Stimulated activated CD4-positive, alpha-beta T cell treated with anti-CD3 and anti-CD28 coated beads, Interleukin-1b, Interleukin-23, amount 100 ng/mL, for 1 hour (primary cell): ENCODE measurements at regions not wholly inside any gene's neighbourhood (a gene's known extent, or its start where the extent isn't known, plus 50 kb on each side); places are given as distances from the start of the nearest gene placed in this dataset.

Experiments used
- DNase-seq, 2 donors: peaks; one replicate each; pipeline ENCODE4 v3.0.0-alpha.2; 2020; ENCODE audit warnings: low read depth in 2 of 2

GRCh38 chr14:96979611-96980074 lies 182.5 kb downstream of the VRK1 start:
- no peak for DNase-seq

GRCh38 chr14:96980835-96981234 lies 183.7 kb downstream of the VRK1 start:
- DNase-seq = no peak

DNA sequence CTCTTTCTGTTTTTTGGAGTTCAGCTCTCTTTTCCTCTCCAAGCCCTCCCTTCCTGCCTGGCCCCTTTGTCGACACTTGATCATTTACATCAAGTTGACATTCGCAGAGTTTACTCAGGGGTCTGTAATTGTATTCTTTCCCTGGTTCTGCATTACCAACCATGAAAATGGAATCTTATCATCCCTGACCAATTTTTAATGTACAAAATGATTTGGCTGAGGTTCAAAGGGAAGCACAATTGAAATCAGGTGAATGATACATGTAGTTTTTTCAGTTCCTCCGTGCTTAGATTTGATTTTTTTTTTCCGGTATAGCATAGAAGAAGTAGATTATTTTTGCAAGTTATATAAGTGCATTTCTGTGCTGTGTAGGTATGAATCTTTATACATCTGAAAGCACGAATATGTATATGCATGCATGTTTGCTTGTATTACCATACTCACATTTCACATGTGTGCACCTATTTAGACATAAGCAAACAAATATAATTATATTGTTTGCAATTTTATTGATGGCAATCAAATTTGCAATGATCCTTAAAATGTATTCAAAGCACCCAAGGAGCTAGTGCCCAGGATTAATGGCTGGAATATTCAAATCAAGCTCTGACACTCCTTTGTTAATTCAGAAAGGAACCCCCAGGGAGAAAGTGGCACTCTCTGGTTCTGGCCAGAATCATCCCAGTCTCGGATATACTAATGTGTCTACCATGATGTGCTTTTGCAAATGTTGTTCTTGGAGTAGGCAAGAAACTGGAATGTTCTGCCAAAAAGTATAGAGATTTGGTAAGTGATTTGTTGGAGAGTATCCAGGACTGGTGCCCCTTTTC lies 189.3 kb downstream of the VRK1 start:
- DNase-seq = no peak

- no peak for DNase-seq
These were observed 189.9 kb downstream of the VRK1 start for GRCh38 chr14:96987086-96987474.

GRCh38 chr14:96987771-96988170 lies 190.6 kb downstream of the VRK1 start:
- DNase-seq = no peak

GRCh38 chr14:96989306-96989705 lies 192.1 kb downstream of the VRK1 start:
- DNase-seq = no peak

DNA sequence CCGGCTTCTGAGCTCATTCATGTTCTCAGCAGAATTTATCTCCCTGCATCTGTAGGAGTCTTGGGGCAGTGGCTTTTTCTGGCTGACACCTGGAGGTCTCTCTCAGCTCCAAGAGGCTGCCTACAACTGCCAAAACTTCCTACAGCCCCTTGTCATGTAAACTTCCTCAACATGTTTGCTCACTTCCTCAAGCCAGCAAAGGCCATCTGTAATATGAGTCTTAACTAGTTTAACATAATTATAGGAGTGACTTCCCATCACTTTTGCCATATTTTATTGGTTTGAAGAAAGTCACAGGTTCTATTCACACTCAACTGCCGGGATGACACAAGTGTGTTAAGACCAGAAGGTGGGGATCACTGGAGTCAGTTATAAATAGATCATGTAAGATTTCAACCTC lies 194.0 kb downstream of the VRK1 start:
- no peak for DNase-seq

DNA sequence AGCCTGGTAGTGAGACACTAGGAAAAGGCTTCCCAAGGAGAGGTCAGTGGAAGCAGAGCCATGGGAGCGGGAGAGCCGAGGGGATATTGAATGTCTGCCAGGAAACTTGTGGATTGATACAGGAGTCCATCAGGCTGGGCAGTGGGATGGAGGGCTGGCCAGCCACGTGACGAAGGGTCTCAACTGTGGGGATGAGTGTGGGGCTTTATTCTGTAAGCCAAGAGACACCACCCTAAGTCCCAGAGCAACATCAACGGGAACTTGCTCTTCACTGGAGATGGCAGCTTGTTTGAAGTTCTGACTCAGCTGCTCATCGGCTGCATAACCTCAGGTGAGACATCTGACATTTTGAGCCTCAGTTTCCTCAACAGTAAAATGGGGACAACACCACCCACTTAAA lies 197.8 kb downstream of the VRK1 start:
- no peak for DNase-seq

DNA sequence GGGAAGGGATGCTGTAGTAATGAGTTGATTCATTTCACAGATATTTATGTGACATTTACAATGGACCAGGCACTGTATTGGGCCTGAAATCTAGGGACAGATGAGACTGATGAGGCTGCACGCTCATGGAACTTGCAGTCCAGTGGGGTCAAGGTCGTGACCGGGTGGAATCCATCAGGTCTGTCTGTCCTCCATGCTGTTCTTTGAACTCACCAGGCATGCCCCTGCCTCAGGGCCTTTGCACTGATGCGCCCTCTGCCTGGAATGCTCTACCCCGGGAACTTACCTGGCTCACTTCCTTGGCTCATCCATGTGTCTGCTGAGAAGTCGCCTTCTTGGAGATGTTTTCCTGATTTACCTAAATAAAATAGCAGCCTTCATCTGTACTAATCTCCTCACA lies 200.1 kb downstream of the VRK1 start:
- no peak for DNase-seq

- DNase-seq = no peak
These were observed 200.8 kb downstream of the VRK1 start for GRCh38 chr14:96997996-96998395.

DNA sequence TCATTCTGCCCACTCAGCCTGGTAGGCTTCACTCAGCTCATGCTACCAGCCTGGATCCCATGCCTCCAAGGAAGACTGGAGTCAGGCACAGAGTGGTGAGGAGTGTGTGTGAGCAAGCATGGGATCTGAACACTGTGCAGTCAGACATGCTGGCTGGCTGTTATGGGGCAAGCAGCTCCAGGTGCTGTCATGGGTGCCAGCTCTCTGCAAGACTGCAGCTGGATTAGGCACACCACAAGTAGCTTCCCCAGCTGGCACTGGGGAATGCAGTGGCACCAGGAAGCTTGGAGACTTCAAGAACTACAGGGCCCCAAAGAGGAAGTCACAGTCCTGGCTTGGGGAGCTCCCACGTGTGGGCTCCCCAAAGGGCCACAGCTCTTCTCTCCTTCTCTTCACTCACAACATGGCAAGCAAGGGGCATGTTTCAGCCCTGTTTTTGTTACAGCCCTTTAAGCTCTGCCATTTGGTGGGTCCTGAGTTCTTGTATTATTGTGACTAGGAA lies 202.5 kb downstream of the VRK1 start:
- no peak for DNase-seq

DNA sequence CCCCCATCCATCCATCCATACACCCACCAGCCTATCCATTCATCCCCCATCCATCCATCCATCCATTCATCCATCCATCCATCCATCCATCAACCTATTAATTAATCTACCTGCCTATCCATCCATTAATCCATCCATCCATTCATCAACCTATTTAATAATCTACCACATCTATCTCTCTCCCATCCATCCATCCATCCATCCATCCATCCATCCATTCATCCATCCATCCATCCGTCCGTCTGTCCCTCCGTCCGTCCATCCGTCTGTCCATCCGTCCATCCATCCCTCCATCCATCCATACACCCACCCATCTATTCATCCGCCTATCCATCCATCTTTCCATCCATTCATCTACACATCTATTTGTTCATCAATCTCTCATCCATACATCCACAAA lies 205.3 kb downstream of the VRK1 start:
- DNase-seq = no peak

GRCh38 chr14:97005934-97006333 lies 208.8 kb downstream of the VRK1 start:
- DNase-seq = no peak

DNA sequence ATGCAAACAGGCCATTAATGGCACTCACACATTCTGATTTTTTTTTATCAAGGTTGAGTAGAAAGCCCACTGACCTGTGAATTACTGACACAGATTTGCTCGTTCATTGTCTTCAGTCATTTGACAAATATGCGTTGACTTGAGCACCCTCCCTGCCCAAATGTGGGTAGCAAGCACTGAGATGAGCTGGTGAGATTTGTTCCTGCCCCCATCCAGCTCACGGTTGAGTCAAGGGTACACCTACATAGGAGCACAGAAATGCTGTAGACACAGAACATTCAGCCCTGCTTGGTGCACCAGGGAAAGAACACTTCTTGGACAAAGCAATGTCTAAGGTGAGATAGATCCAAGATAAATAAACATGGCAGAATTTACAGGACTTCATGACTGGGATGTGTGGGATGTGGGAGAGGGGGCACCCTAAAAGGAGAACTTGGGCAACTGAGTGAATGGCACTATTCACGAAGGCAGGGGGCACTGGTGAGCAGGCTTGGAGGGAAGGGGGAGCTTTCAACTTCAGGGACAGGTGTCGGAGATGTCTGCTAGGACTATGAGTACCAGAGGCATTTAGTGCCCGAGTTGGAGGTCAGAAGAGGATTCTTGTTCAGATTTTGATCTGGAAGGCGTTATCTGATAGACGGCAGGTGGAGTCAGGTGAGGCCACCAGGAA lies 213.4 kb downstream of the VRK1 start:
- DNase-seq = no peak

- no peak for DNase-seq
These were observed 216.7 kb downstream of the VRK1 start for GRCh38 chr14:97013878-97014277.

GRCh38 chr14:97021001-97021400 lies 223.8 kb downstream of the VRK1 start:
- no peak for DNase-seq

DNA sequence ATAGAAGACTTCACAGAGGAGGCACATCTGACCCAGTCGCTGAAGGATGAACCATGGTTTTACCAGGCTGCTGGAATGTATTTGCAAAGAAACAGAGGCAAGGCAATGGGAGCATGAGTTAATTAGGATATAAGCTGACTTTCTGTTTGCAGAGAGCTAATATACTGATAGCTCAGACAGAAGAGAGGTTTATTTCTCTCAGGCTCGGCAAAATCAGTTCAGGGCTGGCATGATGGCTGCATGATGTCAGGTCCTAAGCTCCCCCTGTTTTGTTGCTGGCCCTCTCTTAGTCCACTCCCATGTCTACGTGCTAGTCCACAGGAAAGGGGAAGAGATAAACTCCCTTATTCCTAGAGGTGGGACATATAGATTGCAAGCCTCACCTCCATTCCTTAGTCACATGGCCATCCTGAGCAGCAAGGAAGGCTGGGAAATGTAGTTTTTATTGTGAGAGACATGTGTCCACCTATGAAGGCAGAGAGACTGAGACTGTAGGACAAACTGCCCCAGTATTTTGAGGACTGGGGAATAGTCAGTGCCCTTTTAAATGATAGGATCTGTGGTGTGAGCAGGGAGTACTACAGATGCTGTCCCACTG lies 224.5 kb downstream of the VRK1 start:
- no peak for DNase-seq

GRCh38 chr14:97022741-97023140 lies 225.6 kb downstream of the VRK1 start:
- no peak for DNase-seq

DNA sequence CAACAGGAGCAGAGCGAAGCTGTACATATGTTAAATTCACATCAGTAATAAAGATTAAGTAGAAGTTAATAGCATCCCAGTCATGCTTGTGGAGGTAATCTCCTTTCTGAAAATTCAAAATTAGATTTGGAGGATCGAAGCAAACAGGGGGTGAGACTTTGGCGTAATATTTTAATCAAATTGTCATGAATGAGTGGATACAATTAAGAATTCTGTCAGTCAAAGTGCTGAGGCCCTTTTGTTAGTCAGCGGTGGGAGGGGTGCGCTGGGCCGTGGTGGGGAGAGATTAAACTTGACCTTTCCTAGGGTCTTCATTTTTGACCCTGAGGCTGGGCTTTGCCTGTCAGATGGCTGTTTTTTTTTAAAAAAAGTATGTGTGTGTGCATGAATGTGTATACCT lies 226.7 kb downstream of the VRK1 start:
- no peak for DNase-seq

DNA sequence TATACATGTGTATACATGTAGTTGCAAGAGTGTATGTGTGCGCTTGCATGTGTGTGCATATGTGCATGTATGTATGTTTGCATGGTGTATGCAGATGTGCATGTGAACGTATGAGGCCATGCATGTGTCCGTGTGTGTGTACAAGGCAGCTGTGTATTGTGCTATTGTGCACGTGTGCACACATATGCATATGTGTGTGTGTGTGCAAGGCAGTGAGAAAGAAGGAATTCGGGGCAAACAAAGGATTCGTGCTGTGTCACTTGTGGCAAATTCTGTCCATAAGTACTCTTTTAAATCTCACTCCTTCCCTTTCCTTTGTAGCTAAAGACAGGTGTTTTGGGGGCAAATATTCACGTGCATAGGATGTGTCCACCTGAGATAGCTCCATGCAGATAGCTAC lies 227.1 kb downstream of the VRK1 start:
- no peak for DNase-seq

GRCh38 chr14:97025722-97026121 lies 228.5 kb downstream of the VRK1 start:
- DNase-seq = no peak

GRCh38 chr14:97027256-97027999 lies 230.2 kb downstream of the VRK1 start:
- no peak for DNase-seq
